ENCODE measurements at regions not wholly inside any gene's neighbourhood (a gene's known extent, or its start where the extent isn't known, plus 50 kb on each side); places are given as distances from the start of the nearest gene placed in this dataset.

- H3K36me3 ChIP-seq, result no peaks in the 10 kb centered on the region
- no peaks in the 10 kb centered on the region for H3K27me3 ChIP-seq
- H3K4me1 ChIP-seq, result no peaks in the 10 kb centered on the region
- WGBS, 2 donors, result 98 to 100% methylated on average over 1 of the region's 1 CpG
- intact Hi-C loops (cut with DNase I), result loop anchor here (10.0 kb wide), 1 partner anchor 542 kb away; no protein-coding TSS in a partner anchor
- H3K4me3 ChIP-seq (replicated peaks in 1 of 3), result no peak overlapping the region
- no peak for TF ChIP-seq CTCF (IDR thresholded peaks at IDR 0.05)
- no peak for TF ChIP-seq POLR2A (IDR thresholded peaks at IDR 0.05)
- no peak overlapping the region for H3K27ac ChIP-seq
- no peaks in the 10 kb centered on the region for H3K9me3 ChIP-seq
- no peak for DNase-seq
Measured at GRCh38 chr12:77697126-77697525, 133.6 kb upstream of the NAV3 start.

- TF ChIP-seq CTCF (IDR thresholded peaks at IDR 0.05), result no peak
- no peak for TF ChIP-seq POLR2A (IDR thresholded peaks at IDR 0.05)
- WGBS, 2 donors, result 58 to 64% methylated on average over 2 of the region's 2 CpGs
- intact Hi-C loops (cut with DNase I), result loop anchor here (10.0 kb wide), 1 partner anchor 541 kb away; no protein-coding TSS in a partner anchor
- H3K27me3 ChIP-seq, result no peaks in the 10 kb centered on the region
- no peaks in the 10 kb centered on the region for H3K4me1 ChIP-seq
- no peaks in the 10 kb centered on the region for H3K9me3 ChIP-seq
- H3K27ac ChIP-seq, result no peak overlapping the region
- H3K4me3 ChIP-seq (replicated peaks in 1 of 3), result no peak overlapping the region
- no peak for DNase-seq
- no peaks in the 10 kb centered on the region for H3K36me3 ChIP-seq
Measured at GRCh38 chr12:77696183-77696582, 134.5 kb upstream of the NAV3 start.

- H3K4me1 ChIP-seq, result no peaks in the 10 kb centered on the region
- TF ChIP-seq POLR2A (IDR thresholded peaks at IDR 0.05) (no peak), CTCF (IDR thresholded peaks at IDR 0.05) (no peak)
- H3K27me3 ChIP-seq, result no peaks in the 10 kb centered on the region
- H3K36me3 ChIP-seq, result no peaks in the 10 kb centered on the region
- no peaks in the 10 kb centered on the region for H3K9me3 ChIP-seq
- no peak overlapping the region for H3K4me3 ChIP-seq (replicated peaks in 1 of 3)
- H3K27ac ChIP-seq, result no peak overlapping the region
- DNase-seq, result no peak
- intact Hi-C loops (cut with DNase I), result loop anchor here (10.0 kb wide), 1 partner anchor 535 kb away; no protein-coding TSS in a partner anchor
Measured at GRCh38 chr12:77689510-77690086, 141.1 kb upstream of the NAV3 start.

- no peaks in the 10 kb centered on the region for H3K27me3 ChIP-seq
- H3K4me1 ChIP-seq, result no peaks in the 10 kb centered on the region
- 61 to 66% methylated on average over 3 of the region's 3 CpGs for WGBS, 2 donors
- H3K4me3 ChIP-seq (replicated peaks in 1 of 3), result no peak overlapping the region
- intact Hi-C loops (cut with DNase I), result no loop called here
- H3K27ac ChIP-seq, result no peak overlapping the region
- DNase-seq, result no peak
- TF ChIP-seq POLR2A (IDR thresholded peaks at IDR 0.05) (no peak), CTCF (IDR thresholded peaks at IDR 0.05) (no peak)
- H3K36me3 ChIP-seq, result no peaks in the 10 kb centered on the region
- no peaks in the 10 kb centered on the region for H3K9me3 ChIP-seq
Measured at GRCh38 chr12:77687321-77687720, 143.4 kb upstream of the NAV3 start.

GRCh38 chr12:77686760-77687159 is 143.9 kb upstream of the NAV3 start:
- TF ChIP-seq POLR2A (IDR thresholded peaks at IDR 0.05), result no peak
- TF ChIP-seq CTCF (IDR thresholded peaks at IDR 0.05), result no peak
- 81 to 93% methylated on average over 2 of the region's 2 CpGs for WGBS, 2 donors
- H3K4me3 ChIP-seq (replicated peaks in 1 of 3), result no peak overlapping the region
- no peaks in the 10 kb centered on the region for H3K9me3 ChIP-seq
- intact Hi-C loops (cut with DNase I), result no loop called here
- DNase-seq, result no peak
- no peaks in the 10 kb centered on the region for H3K4me1 ChIP-seq
- H3K27ac ChIP-seq, result no peak overlapping the region
- H3K36me3 ChIP-seq, result no peaks in the 10 kb centered on the region
- no peaks in the 10 kb centered on the region for H3K27me3 ChIP-seq

Measured in thyroid gland (tissue), 4 donors.